H9 (cell line): ENCODE measurements at regions not wholly inside any gene's neighbourhood (a gene's known extent, or its start where the extent isn't known, plus 50 kb on each side); places are given as distances from the start of the nearest gene placed in this dataset.

Experiments
- DNase-seq: peaks from one replicate; pipeline ENCODE4 v3.0.0-alpha.2; 2017
- H2AFZ ChIP-seq: one replicate; pipeline ENCODE4 v1.6.1; 2013; ENCODE audit warnings: mild to moderate bottlenecking, low read length, control low read depth, moderate library complexity
- H2AK5ac ChIP-seq: 2 replicates; pipeline ENCODE4 v1.6.1; 2013; ENCODE audit warnings: low read length, control low read depth, mixed read lengths; ENCODE audit not compliant: insufficient read length
- H2BK120ac ChIP-seq: one replicate; pipeline ENCODE4 v1.6.1; 2013; ENCODE audit warnings: low read depth, mild to moderate bottlenecking, low read length, control low read depth, inconsistent platforms; ENCODE audit not compliant: poor library complexity, severe bottlenecking
- H2BK12ac ChIP-seq: 2 replicates; pipeline ENCODE4 v1.6.1; 2013; ENCODE audit warnings: low read length, control low read depth, mixed read lengths, low read depth; ENCODE audit not compliant: insufficient read length
- H2BK15ac ChIP-seq: 2 replicates; pipeline ENCODE4 v1.6.1; 2013; ENCODE audit warnings: low read depth, low read length, control low read depth
- H2BK20ac ChIP-seq: one replicate; pipeline ENCODE4 v1.6.1; 2013; ENCODE audit warnings: low read depth, mild to moderate bottlenecking, low read length, control low read depth, inconsistent platforms; ENCODE audit not compliant: poor library complexity, severe bottlenecking
- H2BK5ac ChIP-seq: 2 replicates; pipeline ENCODE4 v1.6.1; 2013; ENCODE audit warnings: low read length, control low read depth, mixed read lengths; ENCODE audit not compliant: insufficient read length
- H3K14ac ChIP-seq: 2 replicates; pipeline ENCODE4 v1.6.1; 2013; ENCODE audit warnings: low read length, control low read depth; ENCODE audit not compliant: insufficient read depth
- H3K18ac ChIP-seq: 2 replicates; pipeline ENCODE4 v1.6.1; 2013; ENCODE audit warnings: low read depth, mild to moderate bottlenecking, mixed read lengths, low read length, control low read depth; ENCODE audit not compliant: insufficient read length
- H3K23ac ChIP-seq: 2 replicates; pipeline ENCODE4 v1.6.1; 2013; ENCODE audit warnings: low read length, control low read depth, mixed read lengths, low read depth; ENCODE audit not compliant: insufficient read length
- H3K23me2 ChIP-seq: 2 replicates; pipeline ENCODE4 v1.6.1; 2013; ENCODE audit warnings: low read depth, mild to moderate bottlenecking, mixed read lengths, low read length, control low read depth; ENCODE audit not compliant: insufficient read length, poor library complexity, severe bottlenecking
- H3K27ac ChIP-seq: 2 replicates; pipeline ENCODE4 v1.5.1; 2013; ENCODE audit warnings: low read length, control low read depth, mixed read lengths, low read depth; ENCODE audit not compliant: insufficient read length
- H3K27me3 ChIP-seq: 2 replicates; pipeline ENCODE4 v1.6.1; 2013; ENCODE audit warnings: low read length, control low read depth, inconsistent platforms; ENCODE audit not compliant: insufficient read depth
- H3K4ac ChIP-seq: 2 replicates; pipeline ENCODE4 v1.6.1; 2013; ENCODE audit warnings: low read depth, mild to moderate bottlenecking, control low read depth, inconsistent platforms, low read length, moderate library complexity
- H3K4me1 ChIP-seq: 2 replicates; pipeline ENCODE4 v1.6.1; 2013; ENCODE audit warnings: low read length, control low read depth, inconsistent platforms; ENCODE audit not compliant: insufficient read depth
- H3K4me2 ChIP-seq: 2 replicates; pipeline ENCODE4 v1.6.1; 2013; ENCODE audit warnings: low read length, control low read depth, mixed read lengths; ENCODE audit not compliant: insufficient read length, insufficient read depth
- H3K56ac ChIP-seq: 2 replicates; pipeline ENCODE4 v1.6.1; 2013; ENCODE audit warnings: low read depth, mild to moderate bottlenecking, mixed read lengths, low read length, control low read depth; ENCODE audit not compliant: insufficient read length
- H3K79me1 ChIP-seq: 2 replicates; pipeline ENCODE4 v1.6.1; 2013; ENCODE audit warnings: low read depth, mild to moderate bottlenecking, moderate library complexity, low read length, control low read depth, inconsistent platforms; ENCODE audit not compliant: insufficient read depth, poor library complexity, severe bottlenecking
- H3K79me2 ChIP-seq: 2 replicates; pipeline ENCODE4 v1.6.1; 2013; ENCODE audit warnings: low read length, control low read depth, inconsistent platforms; ENCODE audit not compliant: insufficient read depth
- H3K9ac ChIP-seq: 2 replicates; pipeline ENCODE4 v1.6.1; 2013; ENCODE audit warnings: low read length, control low read depth, mixed read lengths; ENCODE audit not compliant: insufficient read length; ENCODE audit errors: extremely low read depth
- H3K9me3 ChIP-seq: one replicate; pipeline ENCODE4 v1.6.1; 2013; ENCODE audit warnings: low read depth, low read length, inconsistent platforms; ENCODE audit not compliant: control insufficient read depth
- H3T11ph ChIP-seq: one replicate; pipeline ENCODE4 v1.6.1; 2013; ENCODE audit warnings: mild to moderate bottlenecking, low read length, control low read depth, inconsistent platforms
- H4K20me1 ChIP-seq: one replicate; pipeline ENCODE4 v1.6.1; 2013; ENCODE audit not compliant: control insufficient read depth, insufficient read length, insufficient read depth
- H4K5ac ChIP-seq: 2 replicates; pipeline ENCODE4 v1.6.1; 2013; ENCODE audit warnings: low read depth, mild to moderate bottlenecking, mixed read lengths, low read length, control low read depth; ENCODE audit not compliant: insufficient read length
- H4K8ac ChIP-seq: replicated peaks from 2 replicates; pipeline ENCODE4 v1.6.1; 2013; ENCODE audit warnings: low read length, control low read depth, mixed read lengths, low read depth; ENCODE audit not compliant: insufficient read length
- H4K91ac ChIP-seq: 2 replicates; pipeline ENCODE4 v1.6.1; 2013; ENCODE audit warnings: low read depth, mild to moderate bottlenecking, moderate library complexity, mixed read lengths, low read length, control low read depth; ENCODE audit not compliant: insufficient read length
- H3K27ac Mint-ChIP-seq, 3 experiments: 2 replicates in 2 of 3; 3 replicates in 1 of 3; pipeline ENCODE4 v1.8.0; 2020 to 2021; ENCODE audit warnings: mixed read lengths in 3 of 3, mild to moderate bottlenecking in 1 of 3, moderate library complexity in 1 of 3
- H3K27me3 Mint-ChIP-seq: 2 replicates; pipeline ENCODE4 v1.8.0; 2021; ENCODE audit warnings: low read depth, mild to moderate bottlenecking, moderate library complexity, mixed read lengths
- H3K36me3 Mint-ChIP-seq, 3 experiments: 2 replicates in 2 of 3; 3 replicates in 1 of 3; pipeline ENCODE4 v1.8.0; 2020 to 2021; ENCODE audit warnings: low read depth in 3 of 3, mixed read lengths in 3 of 3; ENCODE audit not compliant: insufficient read depth in 1 of 3
- H3K4me1 Mint-ChIP-seq, 2 experiments: 2 replicates each; pipeline ENCODE4 v1.8.0; 2020; ENCODE audit warnings: mixed read lengths in 2 of 2
- H3K4me3 Mint-ChIP-seq, 2 experiments: 2 replicates in 1 of 2; 3 replicates in 1 of 2; pipeline ENCODE4 v1.8.0; 2020 to 2021; ENCODE audit warnings: mild to moderate bottlenecking in 2 of 2, mixed read lengths in 2 of 2, moderate library complexity in 1 of 2
- H3K9me3 Mint-ChIP-seq, 2 experiments: 2 replicates in 1 of 2; 3 replicates in 1 of 2; pipeline ENCODE4 v1.8.0; 2020; ENCODE audit warnings: mild to moderate bottlenecking in 2 of 2, mixed read lengths in 2 of 2, moderate library complexity in 1 of 2
- CTCF ChIP-seq: fragments of 200-600 bp; sonication (generic); conservative IDR thresholded peaks from 3 replicates; pipeline ENCODE4 v1.8.0; 2021; ENCODE audit warnings: antibody characterized with exemption, mild to moderate bottlenecking
- WGBS: extraction: QIAGEN DNeasy Blood & Tissue Kit; methylation state at CpG from one replicate; pipeline ENCODE4 v1.1.7; 2013; ENCODE audit warnings: missing lambda C conversion rate, low lambda C conversion rate, mixed read lengths; ENCODE audit not compliant: insufficient read length; ENCODE audit errors: extremely low coverage; 5-methylcytosine and 5-hydroxymethylcytosine counted together

DNA sequence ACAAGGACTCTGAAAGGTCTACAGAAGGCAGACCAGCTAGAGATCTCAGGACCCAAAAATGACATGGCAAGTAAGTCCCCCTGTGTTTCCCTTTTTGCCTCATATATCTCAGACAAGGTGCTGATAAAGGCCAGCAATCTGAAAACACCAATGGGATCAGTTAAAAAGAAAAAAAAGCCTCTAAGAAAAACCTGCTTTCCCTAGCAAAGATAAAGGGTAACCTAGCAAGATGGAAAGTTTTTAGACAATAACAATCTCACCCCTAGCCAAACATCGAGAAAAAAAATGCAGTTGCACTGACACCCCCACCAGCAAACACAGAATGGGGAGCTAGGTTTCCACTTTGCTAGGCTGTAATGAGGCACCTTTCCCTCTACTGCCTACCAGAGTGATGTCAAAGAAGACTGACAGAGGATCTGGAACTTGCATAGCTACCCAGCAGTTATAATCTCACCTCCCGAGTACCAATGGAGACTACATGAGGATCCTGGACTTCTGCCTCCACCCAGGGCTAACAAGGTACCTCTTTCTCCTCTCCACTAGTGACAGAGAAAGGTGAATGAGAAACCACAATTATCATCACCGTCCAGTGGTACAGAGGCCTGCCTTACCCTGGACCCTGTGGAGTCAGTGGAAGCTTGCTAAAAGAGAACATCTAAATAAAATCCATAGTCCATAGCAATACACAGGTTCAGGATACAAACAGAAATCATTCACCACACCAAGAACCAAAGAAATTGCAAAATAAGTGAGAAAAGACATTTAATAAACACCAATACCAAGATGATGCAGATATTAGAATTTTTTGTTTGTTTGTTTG, 240.8 kb downstream of the ARHGAP12 start:
- H3K4me2 ChIP-seq = no peak overlapping the region
- no peak overlapping the region for H2AK5ac ChIP-seq
- no peak overlapping the region for H3K27ac ChIP-seq
- H3K79me2 ChIP-seq = no peaks in the 10 kb centered on the region
- H3K23ac ChIP-seq = no peak overlapping the region
- H2BK120ac ChIP-seq = no peak overlapping the region
- H3K27ac Mint-ChIP-seq = no peak overlapping the region
- no peak overlapping the region for H3K4me3 Mint-ChIP-seq
- H2BK20ac ChIP-seq = no peak overlapping the region
- H4K91ac ChIP-seq = no peak overlapping the region
- no peaks in the 10 kb centered on the region for H3K23me2 ChIP-seq
- no peak overlapping the region for H2BK12ac ChIP-seq
- no peak overlapping the region for H3K9ac ChIP-seq
- no peak overlapping the region for H2AFZ ChIP-seq
- no peaks in the 10 kb centered on the region for H3K4me1 ChIP-seq
- H4K5ac ChIP-seq = no peak overlapping the region
- no peaks in the 10 kb centered on the region; the same call in 1 of the 2 replicates for H3K27me3 ChIP-seq
- no peak overlapping the region for H3K14ac ChIP-seq
- H3K56ac ChIP-seq = no peak overlapping the region
- peaks cover 23 to 57% (median 36%) of the 10 kb centered on the region in 3 experiments for H3K36me3 Mint-ChIP-seq
- peaks cover 2% of the 10 kb centered on the region; the same call in 1 of the 2 replicates for H3K27me3 Mint-ChIP-seq
- no peak overlapping the region for H3K18ac ChIP-seq
- no peak overlapping the region for H4K8ac ChIP-seq
- no peak for TF ChIP-seq CTCF
- no peak overlapping the region for H3T11ph ChIP-seq
- peaks cover 10% of the 10 kb centered on the region for H3K9me3 ChIP-seq
- H2BK15ac ChIP-seq = no peak overlapping the region
- H3K79me1 ChIP-seq = no peaks in the 10 kb centered on the region
- no peak overlapping the region for H3K4ac ChIP-seq
- H3K9me3 Mint-ChIP-seq = peaks cover 60 to 61% of the 10 kb centered on the region in 2 experiments
- no peaks in the 10 kb centered on the region; a peak in 1 of 4 replicates for H3K4me1 Mint-ChIP-seq
- H4K20me1 ChIP-seq = no peaks in the 10 kb centered on the region
- WGBS = no CpG with 5 or more reads among the region's 3 CpGs
- DNase-seq = no peak
- no peak overlapping the region for H2BK5ac ChIP-seq
